ENCODE measurements at regions not wholly inside any gene's neighbourhood (a gene's known extent, or its start where the extent isn't known, plus 50 kb on each side); places are given as distances from the start of the nearest gene placed in this dataset.

DNA sequence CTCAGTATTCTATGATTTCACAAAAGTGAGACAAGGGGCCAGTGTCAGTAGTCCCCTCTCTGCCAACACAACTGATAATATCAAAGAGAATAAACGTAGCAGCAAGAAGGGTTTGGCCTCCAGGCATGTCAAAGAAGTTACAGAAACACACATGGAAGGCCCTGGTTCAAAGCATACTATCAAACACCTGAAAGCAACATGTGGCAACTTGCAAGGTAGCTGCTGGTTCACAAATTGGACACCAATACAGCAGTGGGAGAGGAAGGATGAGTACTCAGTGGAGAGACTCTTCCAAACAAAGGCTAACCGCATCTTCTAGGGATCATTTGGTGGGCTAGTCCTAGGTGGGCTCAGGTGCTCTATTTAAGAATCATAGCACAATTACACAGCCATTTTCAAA is 74.9 kb upstream of the MAOA start:
- DNase-seq: no peak
- Histone ChIP-seq H3K27ac (no peak overlapping the region), H3K4me3 (ENCODE audit: low read depth, low read length) (no peak overlapping the region), H3K27me3 (replicated peaks) (no peaks in the 10 kb centered on the region), H3K36me3 (replicated peaks) (no peaks in the 10 kb centered on the region)
- in situ Hi-C loops (cut with HindIII; ENCODE audit: low pct_ligation_motif_present, low sequenced_read_pairs): no loop called here
- TF ChIP-seq, protein P1, sequence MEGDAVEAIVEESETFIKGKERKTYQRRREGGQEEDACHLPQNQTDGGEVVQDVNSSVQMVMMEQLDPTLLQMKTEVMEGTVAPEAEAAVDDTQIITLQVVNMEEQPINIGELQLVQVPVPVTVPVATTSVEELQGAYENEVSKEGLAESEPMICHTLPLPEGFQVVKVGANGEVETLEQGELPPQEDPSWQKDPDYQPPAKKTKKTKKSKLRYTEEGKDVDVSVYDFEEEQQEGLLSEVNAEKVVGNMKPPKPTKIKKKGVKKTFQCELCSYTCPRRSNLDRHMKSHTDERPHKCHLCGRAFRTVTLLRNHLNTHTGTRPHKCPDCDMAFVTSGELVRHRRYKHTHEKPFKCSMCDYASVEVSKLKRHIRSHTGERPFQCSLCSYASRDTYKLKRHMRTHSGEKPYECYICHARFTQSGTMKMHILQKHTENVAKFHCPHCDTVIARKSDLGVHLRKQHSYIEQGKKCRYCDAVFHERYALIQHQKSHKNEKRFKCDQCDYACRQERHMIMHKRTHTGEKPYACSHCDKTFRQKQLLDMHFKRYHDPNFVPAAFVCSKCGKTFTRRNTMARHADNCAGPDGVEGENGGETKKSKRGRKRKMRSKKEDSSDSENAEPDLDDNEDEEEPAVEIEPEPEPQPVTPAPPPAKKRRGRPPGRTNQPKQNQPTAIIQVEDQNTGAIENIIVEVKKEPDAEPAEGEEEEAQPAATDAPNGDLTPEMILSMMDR (IDR thresholded peaks at IDR 0.05; ENCODE audit: low read depth, low read length, missing control alignments): no peak

- no peak for DNase-seq
- Histone ChIP-seq H3K27ac (no peak overlapping the region), H3K4me3 (ENCODE audit: low read depth, low read length) (no peak overlapping the region), H3K27me3 (replicated peaks) (no peaks in the 10 kb centered on the region), H3K36me3 (replicated peaks) (no peaks in the 10 kb centered on the region)
- TF ChIP-seq, protein P1 (IDR thresholded peaks at IDR 0.05; ENCODE audit: low read depth, low read length, missing control alignments): no peak
- in situ Hi-C loops (cut with HindIII; ENCODE audit: low pct_ligation_motif_present, low sequenced_read_pairs): no loop called here
Observed at GRCh38 chrX:43581888-43582539, 74.1 kb upstream of the MAOA start.

DNA sequence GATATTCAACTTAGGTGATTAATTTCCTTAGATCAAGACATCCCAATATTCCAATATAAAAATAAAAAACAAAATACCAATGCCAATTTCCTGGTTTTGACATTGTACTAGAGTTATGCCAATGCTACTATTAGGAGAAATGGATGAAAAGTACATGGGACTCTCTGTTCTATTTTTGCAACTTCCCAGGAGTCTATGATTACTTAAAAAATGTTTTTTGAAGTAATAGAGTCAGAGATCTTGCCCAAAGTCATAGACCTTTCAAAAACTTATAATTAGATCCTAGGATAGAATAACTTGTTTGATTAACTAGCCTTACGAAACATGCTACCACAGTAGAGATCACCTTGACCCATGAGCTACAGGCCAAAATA is 73.6 kb upstream of the MAOA start:
- Histone ChIP-seq H3K27ac (no peak overlapping the region), H3K36me3 (replicated peaks) (no peaks in the 10 kb centered on the region), H3K4me3 (ENCODE audit: low read depth, low read length) (no peak overlapping the region), H3K27me3 (replicated peaks) (no peaks in the 10 kb centered on the region)
- TF ChIP-seq, protein P1 (IDR thresholded peaks at IDR 0.05; ENCODE audit: low read depth, low read length, missing control alignments): no peak
- no peak for DNase-seq
- in situ Hi-C loops (cut with HindIII; ENCODE audit: low pct_ligation_motif_present, low sequenced_read_pairs): no loop called here

GRCh38 chrX:43585922-43586321 is 70.2 kb upstream of the MAOA start:
- Histone ChIP-seq H3K4me3 (ENCODE audit: low read depth, low read length) (no peak overlapping the region), H3K27ac (no peak overlapping the region), H3K27me3 (replicated peaks) (no peaks in the 10 kb centered on the region), H3K36me3 (replicated peaks) (no peaks in the 10 kb centered on the region)
- in situ Hi-C loops (cut with HindIII; ENCODE audit: low pct_ligation_motif_present, low sequenced_read_pairs): no loop called here
- TF ChIP-seq, protein P1 (IDR thresholded peaks at IDR 0.05; ENCODE audit: low read depth, low read length, missing control alignments): no peak
- no peak for DNase-seq

- Histone ChIP-seq H3K27me3 (replicated peaks) (no peaks in the 10 kb centered on the region), H3K4me3 (ENCODE audit: low read depth, low read length) (no peak overlapping the region), H3K27ac (no peak overlapping the region), H3K36me3 (replicated peaks) (no peaks in the 10 kb centered on the region)
- TF ChIP-seq, protein P1 (IDR thresholded peaks at IDR 0.05; ENCODE audit: low read depth, low read length, missing control alignments): no peak
- DNase-seq: no peak
- in situ Hi-C loops (cut with HindIII; ENCODE audit: low pct_ligation_motif_present, low sequenced_read_pairs): no loop called here
Observed at GRCh38 chrX:43586830-43587229, 69.3 kb upstream of the MAOA start.

GRCh38 chrX:43589735-43590134 is 66.4 kb upstream of the MAOA start:
- no peaks in the 10 kb centered on the region for H3K27me3 ChIP-seq (replicated peaks)
- H3K27ac ChIP-seq: no peak overlapping the region
- no peaks in the 10 kb centered on the region for H3K36me3 ChIP-seq (replicated peaks)
- no peak for DNase-seq
- no peak overlapping the region for H3K4me3 ChIP-seq (ENCODE audit: low read depth, low read length)
- in situ Hi-C loops (cut with HindIII; ENCODE audit: low pct_ligation_motif_present, low sequenced_read_pairs): no loop called here
- TF ChIP-seq, protein P1 (IDR thresholded peaks at IDR 0.05; ENCODE audit: low read depth, low read length, missing control alignments): no peak
